GM12878 (cell line): ENCODE measurements at regions not wholly inside any gene's neighbourhood (a gene's known extent, or its start where the extent isn't known, plus 50 kb on each side); places are given as distances from the start of the nearest gene placed in this dataset.

Source experiments
- ATAC-seq: fragments of 200-7000 bp; cut with Tn5 transposase; 3 replicates; pipeline ENCODE4 v1.9.1; 2020; ENCODE audit warnings: mild to moderate bottlenecking, moderate library complexity
- BruUV-seq: library from RNA; stranded (reverse); fragments of 400-500 nt; replicated peaks from 2 replicates; lab custom pipeline; 2021; lab: Mats Ljungman, UMichigan
- CTCF ChIA-PET: fragments of 300-600 bp; sonication (Branson Sonifier 250); formaldehyde crosslinking; extraction: SDS; loops from one replicate; lab custom pipeline; 2021; ENCODE audit warnings: inconsistent platforms; lab: Yijun Ruan, JAX
- POLR2A ChIA-PET: fragments of 350-600 bp; formaldehyde crosslinking; extraction: SDS; loops from one replicate; lab custom pipeline; 2021; ENCODE audit warnings: inconsistent platforms; lab: Charles Lee
- RAD21 ChIA-PET: fragments of 300-600 bp; sonication (Branson Sonifier 250); formaldehyde crosslinking; loops from one replicate; lab custom pipeline; 2023; ENCODE audit warnings: antibody characterized with exemption; ENCODE audit not compliant: unreplicated experiment; lab: Charles Lee
- SMC1A ChIA-PET: fragments of 300-600 bp; sonication (Branson Sonifier 250); formaldehyde crosslinking; loops from one replicate; lab custom pipeline; 2023; ENCODE audit not compliant: unreplicated experiment, uncharacterized antibody; lab: Charles Lee
- DNase-seq: peaks from one replicate; pipeline ENCODE4 v3.0.0-alpha.2; 2011; ENCODE audit warnings: low read depth, low spot score
- FAIRE-seq: peaks from 3 replicates; lab custom pipeline; 2011; peaks lifted over from hg19 to GRCh38; lab: Jason Lieb, UNC
- H2AFZ ChIP-seq: 2 replicates; pipeline ENCODE4 v1.6.0; 2011; ENCODE audit warnings: low read depth, low read length, control low read depth; ENCODE audit not compliant: control insufficient read depth
- H3K27ac ChIP-seq: 2 replicates; pipeline ENCODE4 v1.5.1; 2011; ENCODE audit warnings: control low read depth; ENCODE audit not compliant: control insufficient read depth, insufficient read depth
- H3K27me3 ChIP-seq, 2 experiments: replicated peaks in 1 of 2; 2 replicates each; pipeline versions ENCODE4 v1.6.0 to v1.6.1; 2011; ENCODE audit warnings: low read length in 1 of 2; ENCODE audit not compliant: control insufficient read depth in 2 of 2, insufficient read depth in 2 of 2
- H3K36me3 ChIP-seq, 2 experiments: 2 replicates each; pipeline ENCODE4 v1.5.1; 2011; ENCODE audit warnings: low read length in 1 of 2; ENCODE audit not compliant: control insufficient read depth in 2 of 2, insufficient read depth in 2 of 2
- H3K4me1 ChIP-seq: 2 replicates; pipeline ENCODE4 v1.6.1; 2011; ENCODE audit warnings: mild to moderate bottlenecking, low read length, moderate library complexity, mixed read lengths; ENCODE audit not compliant: control insufficient read depth, insufficient read depth
- H3K4me2 ChIP-seq: 2 replicates; pipeline ENCODE4 v1.6.0; 2011; ENCODE audit warnings: control low read depth; ENCODE audit not compliant: control insufficient read depth, insufficient read depth
- H3K4me3 ChIP-seq: fragments of 200-600 bp; sonication (generic); 2 replicates; pipeline ENCODE4 v1.5.1; 2016
- H3K79me2 ChIP-seq: 2 replicates; pipeline ENCODE4 v1.6.0; 2011; ENCODE audit warnings: low read length; ENCODE audit not compliant: control insufficient read depth, insufficient read depth
- H3K9ac ChIP-seq: 2 replicates; pipeline ENCODE4 v1.8.0; 2011; ENCODE audit warnings: low read length, control low read depth, mixed read lengths; ENCODE audit not compliant: control insufficient read depth, insufficient read depth
- H3K9me3 ChIP-seq: replicated peaks from 3 replicates; pipeline ENCODE4 v1.5.1; 2011; ENCODE audit warnings: mild to moderate bottlenecking, low read length; ENCODE audit not compliant: control insufficient read depth, insufficient read depth
- H4K20me1 ChIP-seq: 2 replicates; pipeline ENCODE4 v1.6.0; 2011; ENCODE audit not compliant: control insufficient read depth, insufficient read depth
- EED ChIP-seq: sonication (generic); IDR thresholded peaks from 2 replicates; pipeline ENCODE4 v1.6.1; 2016; ENCODE audit warnings: antibody characterized with exemption, low read depth
- GABPA ChIP-seq: IDR thresholded peaks from 2 replicates; pipeline ENCODE4 v1.6.1; 2014; ENCODE audit warnings: antibody characterized with exemption, low read depth, mild to moderate bottlenecking, inconsistent platforms
- KAT2A ChIP-seq: conservative IDR thresholded peaks from 2 replicates; pipeline ENCODE4 v1.6.1; 2011; ENCODE audit warnings: low read depth, low read length; ENCODE audit not compliant: control insufficient read depth
- NR2C1 ChIP-seq: fragments of 450-650 bp; IDR thresholded peaks from 2 replicates; pipeline ENCODE4 v1.6.1; 2017; ENCODE audit warnings: antibody characterized with exemption, mild to moderate bottlenecking, moderate library complexity
- SIN3A ChIP-seq: IDR thresholded peaks from 2 replicates; pipeline ENCODE4 v1.6.1; 2012; ENCODE audit warnings: low read depth, low read length, improper control_type of control experiment
- SMAD5 ChIP-seq: IDR thresholded peaks from 2 replicates; pipeline ENCODE4 v1.6.1; 2016; ENCODE audit warnings: antibody characterized with exemption, low read depth
- SP1 ChIP-seq: IDR thresholded peaks from one replicate; pipeline ENCODE4 v1.6.1; 2011; ENCODE audit warnings: low read depth, low read length
- TAF1 ChIP-seq: IDR thresholded peaks from 2 replicates; pipeline ENCODE4 v1.6.1; 2011; ENCODE audit warnings: mild to moderate bottlenecking, low read depth, low read length, borderline replicate concordance
- WGBS: methylation state at CpG from one replicate; pipeline ENCODE4 v1.1.6; 2016; ENCODE audit warnings: low lambda C conversion rate; ENCODE audit not compliant: insufficient replicate concordance, insufficient coverage; ENCODE audit errors: missing lambda C conversion rate; 5-methylcytosine and 5-hydroxymethylcytosine counted together
- in situ Hi-C: fragments of 300-500 bp; cut with MboI; formaldehyde crosslinking; loops from 9 replicates; pipeline ENCODE4 v1.14.3; 2018; ENCODE audit warnings: mixed read lengths
- intact Hi-C: fragments of 100-400 bp; cut with micrococcal nuclease; formaldehyde crosslinking; loops from one replicate; pipeline ENCODE4 v1.14.2; 2022; ENCODE audit not compliant: unreplicated experiment
- TF ChIP-seq, protein P1 (sequence below): IDR thresholded peaks from 2 replicates; pipeline ENCODE4 v1.6.1; 2012; ENCODE audit warnings: improper control_type of control experiment, low read depth, low read length; ENCODE audit not compliant: insufficient replicate concordance
- TF ChIP-seq, protein P2 (sequence below): fragments of 450-650 bp; formaldehyde crosslinking; IDR thresholded peaks from 2 replicates; pipeline ENCODE4 v1.5.0; 2022; ENCODE audit warnings: mild to moderate bottlenecking, missing genetic modification characterization

DNA sequence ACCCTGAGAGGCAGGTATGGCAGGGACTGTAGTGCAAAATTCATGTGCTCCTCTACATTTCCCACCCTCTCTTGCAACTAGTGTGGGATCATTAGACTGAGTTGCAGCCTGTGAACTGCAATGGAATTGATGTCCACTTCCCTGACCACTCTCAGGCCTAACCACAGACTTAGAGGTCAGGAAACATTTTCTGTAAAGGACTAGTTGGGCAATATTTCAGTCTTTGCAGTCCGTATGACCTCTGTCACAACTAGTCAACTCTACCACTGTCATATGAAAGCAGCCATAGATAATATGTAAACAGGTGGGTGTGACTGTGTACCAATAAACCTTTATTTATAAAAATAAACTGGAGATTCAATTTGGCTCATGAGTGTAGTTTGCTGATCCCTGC, 134.4 kb upstream of the TOP1 start:
- no peaks in the 10 kb centered on the region for H3K79me2 ChIP-seq
- no peak overlapping the region for H3K9ac ChIP-seq
- WGBS, result 0% methylated on average over 1 of the region's 1 CpG
- no peaks in the 10 kb centered on the region; a peak in 1 of 4 replicates for H3K27me3 ChIP-seq
- H4K20me1 ChIP-seq, result no peaks in the 10 kb centered on the region
- DNase-seq (no peak), FAIRE-seq (no peak), ATAC-seq (no peak)
- BruUV-seq, result no TSS peak
- SMC1A ChIA-PET, result no interaction called here
- no peaks in the 10 kb centered on the region for H3K4me1 ChIP-seq
- intact Hi-C loops, result no loop called here
- RAD21 ChIA-PET, result no interaction called here
- no peak for TF ChIP-seq NR2C1
- no peak for TF ChIP-seq GABPA
- no peak for TF ChIP-seq EED
- no peak overlapping the region for H3K27ac ChIP-seq
- no peak overlapping the region for H3K4me2 ChIP-seq
- in situ Hi-C loops, result no loop called here
- CTCF ChIA-PET, result no interaction called here
- H3K4me3 ChIP-seq, result no peak overlapping the region
- no peaks in the 10 kb centered on the region for H3K36me3 ChIP-seq
- H2AFZ ChIP-seq, result no peak overlapping the region
- H3K9me3 ChIP-seq, result no peaks in the 10 kb centered on the region
- POLR2A ChIA-PET, result no interaction called here

DNA sequence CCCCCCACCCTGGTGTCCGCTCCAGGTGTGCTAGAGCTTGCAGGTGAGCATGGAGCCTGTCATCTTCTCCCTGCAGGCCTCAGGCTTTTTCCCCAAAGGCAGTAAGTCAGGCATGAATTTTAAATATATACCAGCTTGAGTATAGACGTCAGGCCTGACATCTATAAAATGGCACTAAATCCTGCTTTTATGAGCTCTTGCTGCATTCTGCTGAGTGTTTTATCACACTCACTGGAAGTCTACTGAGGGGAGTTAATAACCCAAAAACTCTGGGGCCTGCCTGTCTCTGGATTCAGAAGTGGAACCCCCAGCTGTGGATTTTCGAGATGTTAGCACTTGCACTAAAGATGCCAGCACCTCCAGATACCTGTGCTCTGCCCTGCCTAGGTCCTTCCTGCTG, 133.4 kb upstream of the TOP1 start:
- Histone ChIP-seq H3K4me1 (no peaks in the 10 kb centered on the region), H3K36me3 (no peaks in the 10 kb centered on the region), H3K79me2 (no peaks in the 10 kb centered on the region), H3K9ac (no peak overlapping the region), H2AFZ (no peak overlapping the region), H3K4me3 (no peak overlapping the region), H3K27ac (no peak overlapping the region), H4K20me1 (no peaks in the 10 kb centered on the region), H3K9me3 (no peaks in the 10 kb centered on the region), H3K27me3 (no peaks in the 10 kb centered on the region; a peak in 1 of 4 replicates), H3K4me2 (no peak overlapping the region)
- BruUV-seq, result no TSS peak
- ChIA-PET CTCF (interaction anchor here (1.1 kb wide), 1 partner anchor 17 kb away, joined by 6 read pairs; no protein-coding TSS in a partner anchor), RAD21 (no interaction called here), POLR2A (no interaction called here), SMC1A (interaction anchor here (0.6 kb wide), 1 partner anchor 67 kb away, joined by 3 read pairs; no protein-coding TSS in a partner anchor)
- WGBS, result 8% methylated on average over 3 of the region's 3 CpGs
- intact Hi-C loops (no loop called here), in situ Hi-C loops (no loop called here)
- no peak for ATAC-seq
- DNase-seq, result no peak
- no peak for FAIRE-seq
- TF ChIP-seq, protein P1, sequence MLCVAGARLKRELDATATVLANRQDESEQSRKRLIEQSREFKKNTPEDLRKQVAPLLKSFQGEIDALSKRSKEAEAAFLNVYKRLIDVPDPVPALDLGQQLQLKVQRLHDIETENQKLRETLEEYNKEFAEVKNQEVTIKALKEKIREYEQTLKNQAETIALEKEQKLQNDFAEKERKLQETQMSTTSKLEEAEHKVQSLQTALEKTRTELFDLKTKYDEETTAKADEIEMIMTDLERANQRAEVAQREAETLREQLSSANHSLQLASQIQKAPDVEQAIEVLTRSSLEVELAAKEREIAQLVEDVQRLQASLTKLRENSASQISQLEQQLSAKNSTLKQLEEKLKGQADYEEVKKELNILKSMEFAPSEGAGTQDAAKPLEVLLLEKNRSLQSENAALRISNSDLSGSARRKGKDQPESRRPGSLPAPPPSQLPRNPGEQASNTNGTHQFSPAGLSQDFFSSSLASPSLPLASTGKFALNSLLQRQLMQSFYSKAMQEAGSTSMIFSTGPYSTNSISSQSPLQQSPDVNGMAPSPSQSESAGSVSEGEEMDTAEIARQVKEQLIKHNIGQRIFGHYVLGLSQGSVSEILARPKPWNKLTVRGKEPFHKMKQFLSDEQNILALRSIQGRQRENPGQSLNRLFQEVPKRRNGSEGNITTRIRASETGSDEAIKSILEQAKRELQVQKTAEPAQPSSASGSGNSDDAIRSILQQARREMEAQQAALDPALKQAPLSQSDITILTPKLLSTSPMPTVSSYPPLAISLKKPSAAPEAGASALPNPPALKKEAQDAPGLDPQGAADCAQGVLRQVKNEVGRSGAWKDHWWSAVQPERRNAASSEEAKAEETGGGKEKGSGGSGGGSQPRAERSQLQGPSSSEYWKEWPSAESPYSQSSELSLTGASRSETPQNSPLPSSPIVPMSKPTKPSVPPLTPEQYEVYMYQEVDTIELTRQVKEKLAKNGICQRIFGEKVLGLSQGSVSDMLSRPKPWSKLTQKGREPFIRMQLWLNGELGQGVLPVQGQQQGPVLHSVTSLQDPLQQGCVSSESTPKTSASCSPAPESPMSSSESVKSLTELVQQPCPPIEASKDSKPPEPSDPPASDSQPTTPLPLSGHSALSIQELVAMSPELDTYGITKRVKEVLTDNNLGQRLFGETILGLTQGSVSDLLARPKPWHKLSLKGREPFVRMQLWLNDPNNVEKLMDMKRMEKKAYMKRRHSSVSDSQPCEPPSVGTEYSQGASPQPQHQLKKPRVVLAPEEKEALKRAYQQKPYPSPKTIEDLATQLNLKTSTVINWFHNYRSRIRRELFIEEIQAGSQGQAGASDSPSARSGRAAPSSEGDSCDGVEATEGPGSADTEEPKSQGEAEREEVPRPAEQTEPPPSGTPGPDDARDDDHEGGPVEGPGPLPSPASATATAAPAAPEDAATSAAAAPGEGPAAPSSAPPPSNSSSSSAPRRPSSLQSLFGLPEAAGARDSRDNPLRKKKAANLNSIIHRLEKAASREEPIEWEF, result no peak
- no peak for TF ChIP-seq GABPA
- TF ChIP-seq, protein P2, sequence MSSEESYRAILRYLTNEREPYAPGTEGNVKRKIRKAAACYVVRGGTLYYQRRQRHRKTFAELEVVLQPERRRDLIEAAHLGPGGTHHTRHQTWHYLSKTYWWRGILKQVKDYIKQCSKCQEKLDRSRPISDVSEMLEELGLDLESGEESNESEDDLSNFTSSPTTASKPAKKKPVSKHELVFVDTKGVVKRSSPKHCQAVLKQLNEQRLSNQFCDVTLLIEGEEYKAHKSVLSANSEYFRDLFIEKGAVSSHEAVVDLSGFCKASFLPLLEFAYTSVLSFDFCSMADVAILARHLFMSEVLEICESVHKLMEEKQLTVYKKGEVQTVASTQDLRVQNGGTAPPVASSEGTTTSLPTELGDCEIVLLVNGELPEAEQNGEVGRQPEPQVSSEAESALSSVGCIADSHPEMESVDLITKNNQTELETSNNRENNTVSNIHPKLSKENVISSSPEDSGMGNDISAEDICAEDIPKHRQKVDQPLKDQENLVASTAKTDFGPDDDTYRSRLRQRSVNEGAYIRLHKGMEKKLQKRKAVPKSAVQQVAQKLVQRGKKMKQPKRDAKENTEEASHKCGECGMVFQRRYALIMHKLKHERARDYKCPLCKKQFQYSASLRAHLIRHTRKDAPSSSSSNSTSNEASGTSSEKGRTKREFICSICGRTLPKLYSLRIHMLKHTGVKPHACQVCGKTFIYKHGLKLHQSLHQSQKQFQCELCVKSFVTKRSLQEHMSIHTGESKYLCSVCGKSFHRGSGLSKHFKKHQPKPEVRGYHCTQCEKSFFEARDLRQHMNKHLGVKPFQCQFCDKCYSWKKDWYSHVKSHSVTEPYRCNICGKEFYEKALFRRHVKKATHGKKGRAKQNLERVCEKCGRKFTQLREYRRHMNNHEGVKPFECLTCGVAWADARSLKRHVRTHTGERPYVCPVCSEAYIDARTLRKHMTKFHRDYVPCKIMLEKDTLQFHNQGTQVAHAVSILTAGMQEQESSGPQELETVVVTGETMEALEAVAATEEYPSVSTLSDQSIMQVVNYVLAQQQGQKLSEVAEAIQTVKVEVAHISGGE (CRISPR knock-in tag), result no peak
- no peak for TF ChIP-seq SIN3A
- no peak for TF ChIP-seq TAF1
- TF ChIP-seq KAT2A, result no peak
- no peak for TF ChIP-seq SMAD5
- TF ChIP-seq SP1, result no peak
